22Rv1 (cell line): ENCODE measurements at regions not wholly inside any gene's neighbourhood (a gene's known extent, or its start where the extent isn't known, plus 50 kb on each side); places are given as distances from the start of the nearest gene placed in this dataset.

Experiments used
- H3K27ac ChIP-seq: fragments of 450-650 bp; 2 replicates; pipeline ENCODE4 v1.5.1; 2017
- ZFX ChIP-seq: fragments of 450-650 bp; IDR thresholded peaks from 2 replicates; pipeline ENCODE4 v1.6.1; 2017; ENCODE audit warnings: antibody characterized with exemption, borderline replicate concordance
- TF ChIP-seq, protein P1 (sequence below): fragments of 450-650 bp; IDR thresholded peaks from 2 replicates; pipeline ENCODE4 v1.5.1; 2017; ENCODE audit warnings: mild to moderate bottlenecking

DNA sequence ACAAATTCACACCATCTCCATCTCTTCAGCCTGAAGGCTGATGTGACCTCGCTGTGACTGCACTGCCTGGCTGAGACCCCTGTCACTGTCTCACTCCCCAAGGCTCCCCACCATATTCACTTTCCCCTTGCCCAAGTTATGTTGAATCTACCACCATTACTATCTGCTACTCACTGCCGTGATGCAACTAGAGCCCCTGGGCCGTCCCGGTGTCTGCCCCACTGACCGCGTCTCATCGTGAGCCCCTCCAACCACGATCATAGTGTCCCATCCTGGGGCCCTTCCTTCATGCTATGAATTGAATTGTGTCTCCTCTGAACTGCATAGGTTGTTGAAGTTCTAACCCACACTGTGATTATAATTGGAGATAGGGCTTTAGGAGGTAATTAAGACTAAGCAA lies 71.9 kb upstream of the CHST15 start:
- H3K27ac ChIP-seq, result no peak overlapping the region
- TF ChIP-seq, protein P1, sequence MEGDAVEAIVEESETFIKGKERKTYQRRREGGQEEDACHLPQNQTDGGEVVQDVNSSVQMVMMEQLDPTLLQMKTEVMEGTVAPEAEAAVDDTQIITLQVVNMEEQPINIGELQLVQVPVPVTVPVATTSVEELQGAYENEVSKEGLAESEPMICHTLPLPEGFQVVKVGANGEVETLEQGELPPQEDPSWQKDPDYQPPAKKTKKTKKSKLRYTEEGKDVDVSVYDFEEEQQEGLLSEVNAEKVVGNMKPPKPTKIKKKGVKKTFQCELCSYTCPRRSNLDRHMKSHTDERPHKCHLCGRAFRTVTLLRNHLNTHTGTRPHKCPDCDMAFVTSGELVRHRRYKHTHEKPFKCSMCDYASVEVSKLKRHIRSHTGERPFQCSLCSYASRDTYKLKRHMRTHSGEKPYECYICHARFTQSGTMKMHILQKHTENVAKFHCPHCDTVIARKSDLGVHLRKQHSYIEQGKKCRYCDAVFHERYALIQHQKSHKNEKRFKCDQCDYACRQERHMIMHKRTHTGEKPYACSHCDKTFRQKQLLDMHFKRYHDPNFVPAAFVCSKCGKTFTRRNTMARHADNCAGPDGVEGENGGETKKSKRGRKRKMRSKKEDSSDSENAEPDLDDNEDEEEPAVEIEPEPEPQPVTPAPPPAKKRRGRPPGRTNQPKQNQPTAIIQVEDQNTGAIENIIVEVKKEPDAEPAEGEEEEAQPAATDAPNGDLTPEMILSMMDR, result no peak
- no peak for TF ChIP-seq ZFX

DNA sequence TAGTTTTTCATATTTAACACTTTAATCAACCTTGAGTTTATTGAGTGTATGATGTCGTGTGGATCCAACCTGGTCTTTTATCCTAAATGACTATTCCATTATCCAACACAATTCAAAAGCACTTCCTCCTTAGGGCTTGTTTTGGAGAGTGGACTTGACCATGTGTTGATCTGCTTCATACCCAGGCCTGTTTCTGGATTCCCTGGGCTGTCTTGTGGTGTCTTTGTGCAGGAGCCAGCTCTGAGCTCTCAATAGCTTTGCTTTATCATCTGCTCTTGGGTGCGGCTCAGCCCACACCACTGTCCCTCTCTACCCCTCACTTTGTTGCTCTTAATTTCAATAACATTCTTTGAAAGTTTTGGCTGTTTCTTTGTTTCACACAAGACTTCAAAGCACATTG lies 70.9 kb upstream of the CHST15 start:
- H3K27ac ChIP-seq, result no peak overlapping the region
- TF ChIP-seq ZFX, result no peak
- TF ChIP-seq, protein P1, result no peak

DNA sequence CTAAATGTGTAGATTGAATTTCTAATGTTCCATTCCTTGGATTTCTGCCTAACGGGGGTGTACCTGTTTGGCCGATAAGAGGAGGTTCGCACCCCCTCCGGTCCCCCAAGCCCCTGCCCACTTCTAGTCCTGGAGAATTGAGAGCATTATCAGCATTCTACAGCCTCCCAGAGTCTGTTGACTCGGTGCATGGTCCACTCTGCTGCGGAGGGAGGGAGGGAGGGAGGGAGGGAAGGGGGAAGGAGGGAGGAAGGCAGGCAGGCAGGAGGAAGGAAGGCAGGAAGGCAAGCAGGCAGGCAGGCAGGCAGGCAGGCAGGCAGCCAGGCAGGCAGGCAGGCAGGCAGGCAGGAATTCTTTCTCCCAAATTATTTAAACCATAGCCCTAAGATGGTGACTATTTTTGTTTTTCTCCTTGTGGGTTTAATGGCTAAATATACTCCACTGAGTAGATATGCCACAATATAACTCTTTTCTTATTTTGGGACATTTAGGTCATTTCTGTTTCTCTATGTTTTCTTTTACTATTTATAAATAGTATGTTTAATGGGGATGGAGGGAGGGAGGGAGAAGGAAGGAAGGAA lies 69.5 kb upstream of the CHST15 start:
- TF ChIP-seq, protein P1, result no peak
- no peak for TF ChIP-seq ZFX

DNA sequence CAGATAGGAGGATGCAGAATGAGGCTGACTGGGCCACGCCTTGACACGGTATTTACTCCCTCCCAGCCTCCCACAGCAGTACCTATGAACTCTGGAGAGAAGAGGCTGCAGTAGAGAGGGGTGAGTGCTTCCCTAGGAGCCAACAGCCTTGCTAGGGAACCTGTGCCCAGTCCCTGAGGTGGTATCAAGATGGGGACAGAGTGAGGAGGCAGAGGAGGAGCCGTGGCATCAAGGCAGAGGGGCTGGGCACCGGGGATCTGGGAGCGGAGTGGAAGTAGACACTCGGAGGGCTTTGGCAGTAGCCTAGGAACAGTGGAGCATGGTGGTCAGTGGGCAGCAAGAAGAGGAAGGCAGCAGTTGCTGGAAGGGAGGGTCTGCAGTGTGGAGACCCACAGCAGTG lies 68.7 kb upstream of the CHST15 start:
- TF ChIP-seq, protein P1, result no peak
- TF ChIP-seq ZFX, result no peak
- no peak overlapping the region for H3K27ac ChIP-seq

More for the DNA sequence above, 69.5 kb upstream of the CHST15 start:
- H3K27ac ChIP-seq, result no peak overlapping the region

DNA sequence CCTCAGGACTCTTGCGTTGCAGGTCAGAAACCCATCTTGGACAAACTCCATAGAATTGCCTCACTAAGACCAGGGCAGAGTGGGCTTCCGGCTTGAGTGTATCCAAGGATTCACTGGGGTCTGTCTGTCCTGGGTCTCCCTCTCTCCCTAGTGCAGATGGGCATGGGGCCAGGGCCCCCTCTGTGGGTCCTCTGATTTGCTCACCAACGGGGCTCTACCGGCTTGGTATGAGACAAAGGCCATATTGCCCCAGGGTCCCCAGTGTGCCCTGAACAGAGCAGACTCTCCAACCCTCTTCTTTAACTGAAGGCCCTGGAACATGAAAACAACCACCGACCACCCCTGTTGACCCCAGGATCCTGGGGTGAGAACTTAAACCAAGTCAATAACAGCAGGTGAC lies 68.2 kb upstream of the CHST15 start:
- H3K27ac ChIP-seq, result no peak overlapping the region
- no peak for TF ChIP-seq ZFX
- TF ChIP-seq, protein P1, result no peak

DNA sequence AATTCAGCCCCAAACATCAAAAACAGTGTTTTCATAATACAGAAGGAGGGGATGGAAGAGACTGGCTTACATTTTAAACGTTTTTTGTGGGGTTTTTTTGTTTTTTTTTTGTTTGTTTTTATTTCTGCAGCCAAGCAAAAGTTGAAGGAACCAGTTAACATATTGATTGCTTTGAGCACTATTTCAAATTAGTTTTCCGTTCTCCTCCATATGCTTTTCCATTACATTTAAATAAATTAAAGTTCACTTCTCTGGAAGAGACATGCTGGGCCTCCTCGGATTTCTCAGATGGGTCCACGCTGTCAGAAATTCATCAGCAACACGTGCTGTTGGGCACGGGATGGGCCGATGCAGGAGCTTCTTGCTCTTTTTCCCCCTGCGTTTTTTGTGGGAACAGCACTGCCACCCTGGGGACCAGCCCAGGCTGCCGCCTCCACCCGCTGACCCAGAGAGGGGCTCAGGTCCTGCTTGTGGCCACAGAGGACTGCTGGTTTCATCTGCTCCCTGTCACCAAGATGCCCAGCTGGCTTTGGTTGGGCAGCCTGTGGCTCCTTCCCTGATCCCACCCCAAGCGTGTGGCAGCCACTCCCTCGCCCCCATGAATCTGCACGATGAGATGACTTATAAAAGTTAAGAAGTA lies 67.7 kb upstream of the CHST15 start:
- no peak overlapping the region for H3K27ac ChIP-seq
- no peak for TF ChIP-seq ZFX
- TF ChIP-seq, protein P1, result no peak

DNA sequence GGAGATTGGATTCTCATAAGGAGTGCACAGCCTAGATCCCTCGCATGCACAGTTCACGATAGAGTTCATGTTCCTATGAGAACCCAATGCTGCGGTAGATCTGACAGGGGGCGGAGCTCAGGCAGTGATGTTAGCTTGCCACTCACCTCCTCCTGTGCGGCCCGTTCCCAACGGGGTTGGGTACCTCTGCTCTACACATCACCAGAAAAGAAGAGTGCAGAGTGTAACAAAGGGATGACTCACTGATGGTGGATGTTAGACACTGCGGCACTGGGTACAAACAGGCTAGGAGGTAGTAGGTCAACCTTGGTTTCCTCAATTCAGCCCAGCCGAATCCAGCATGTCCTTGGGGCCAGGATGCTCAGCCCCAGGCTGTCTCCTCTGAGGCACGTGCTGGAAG lies 66.8 kb upstream of the CHST15 start:
- TF ChIP-seq ZFX, result no peak
- TF ChIP-seq, protein P1, result no peak

More for the DNA sequence above, 66.8 kb upstream of the CHST15 start:
- no peak overlapping the region for H3K27ac ChIP-seq
